ENCODE measurements at regions not wholly inside any gene's neighbourhood (a gene's known extent, or its start where the extent isn't known, plus 50 kb on each side); places are given as distances from the start of the nearest gene placed in this dataset.
"Not testable (repeated sequence)": the region's sequence is repeated elsewhere in the genome, so short reads cannot be mapped to it uniquely, and the experiment has no call there.

DNA sequence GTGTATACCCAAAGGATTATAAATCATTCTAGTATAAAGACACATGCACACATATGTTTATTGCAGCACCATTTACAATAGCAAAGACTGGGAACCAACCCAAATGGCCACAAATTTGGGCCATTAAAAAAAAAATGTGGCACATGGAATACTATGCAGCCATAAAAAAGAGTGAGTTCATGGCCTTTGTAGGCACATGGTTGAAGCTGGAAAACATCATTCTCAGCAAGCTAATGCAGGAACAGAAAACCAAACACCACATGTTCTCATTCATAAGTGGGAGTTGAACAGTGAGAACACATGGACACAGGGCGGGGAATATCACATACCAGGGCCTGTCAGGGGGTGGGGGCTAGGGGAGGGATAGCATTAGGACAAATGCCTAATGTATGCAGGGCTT, 322.3 kb upstream of the SLC16A7 start:
- TF ChIP-seq POLR2A, CTCF (IDR thresholded peaks at IDR 0.05): not testable (repeated sequence)
